ENCODE measurements at regions not wholly inside any gene's neighbourhood (a gene's known extent, or its start where the extent isn't known, plus 50 kb on each side); places are given as distances from the start of the nearest gene placed in this dataset.

- ChIA-PET CTCF (ENCODE audit: unreplicated experiment) (no interaction called here), POLR2A (no interaction called here)
- no peaks in the 10 kb centered on the region for H3K4me1 ChIP-seq (ENCODE audit: insufficient read depth, low read length, poor library complexity, severe bottlenecking)
- no peak overlapping the region for H3K4me2 ChIP-seq (ENCODE audit: low read length)
- no peaks in the 10 kb centered on the region for H3K36me3 ChIP-seq (ENCODE audit: insufficient read depth, low read length)
- H2AFZ ChIP-seq (ENCODE audit: low read length): no peak overlapping the region
- no peak for DNase-seq (ENCODE audit: low spot score)
- TF ChIP-seq CTCF (conservative IDR thresholded peaks at IDR 0.05; ENCODE audit: low read length) (no peak), EZH2phosphoT487 (IDR thresholded peaks at IDR 0.05; ENCODE audit: borderline replicate concordance, low read depth, low read length) (no peak)
- H3K9me2 ChIP-seq (ENCODE audit: insufficient read depth, low read length): no peaks in the 10 kb centered on the region
- BruUV-seq (replicated peaks): no TSS peak
- H3K27ac ChIP-seq (ENCODE audit: low read depth, low read length, poor library complexity, severe bottlenecking): no peak overlapping the region
- no peak overlapping the region for H3K4me3 ChIP-seq (ENCODE audit: low read depth, low read length, poor library complexity, severe bottlenecking)
- no peaks in the 10 kb centered on the region for H3K9me3 ChIP-seq (ENCODE audit: low read length)
- no peaks in the 10 kb centered on the region for H3K79me2 ChIP-seq (ENCODE audit: insufficient read depth, low read depth, low read length)
- H4K20me1 ChIP-seq (ENCODE audit: insufficient read depth, low read length): no peaks in the 10 kb centered on the region
- intact Hi-C loops (cut with micrococcal nuclease; ENCODE audit: unreplicated experiment): no loop called here
Observed at GRCh38 chr5:118302786-118303185, 685.6 kb downstream of the DTWD2 start.

- no TSS peak for BruUV-seq (replicated peaks)
- no peaks in the 10 kb centered on the region for H3K4me1 ChIP-seq (ENCODE audit: insufficient read depth, low read length, poor library complexity, severe bottlenecking)
- H3K4me3 ChIP-seq (ENCODE audit: low read depth, low read length, poor library complexity, severe bottlenecking): no peak overlapping the region
- DNase-seq (ENCODE audit: low spot score): no peak
- POLR2A ChIA-PET: no interaction called here
- intact Hi-C loops (cut with micrococcal nuclease; ENCODE audit: unreplicated experiment): no loop called here
- H3K79me2 ChIP-seq (ENCODE audit: insufficient read depth, low read depth, low read length): no peaks in the 10 kb centered on the region
- H3K9me3 ChIP-seq (ENCODE audit: low read length): no peaks in the 10 kb centered on the region
- no peaks in the 10 kb centered on the region for H3K36me3 ChIP-seq (ENCODE audit: insufficient read depth, low read length)
- no peak overlapping the region for H2AFZ ChIP-seq (ENCODE audit: low read length)
- no peak overlapping the region for H3K4me2 ChIP-seq (ENCODE audit: low read length)
- TF ChIP-seq CTCF (conservative IDR thresholded peaks at IDR 0.05; ENCODE audit: low read length) (no peak), EZH2phosphoT487 (IDR thresholded peaks at IDR 0.05; ENCODE audit: borderline replicate concordance, low read depth, low read length) (no peak)
- no peak overlapping the region for H3K27ac ChIP-seq (ENCODE audit: low read depth, low read length, poor library complexity, severe bottlenecking)
- CTCF ChIA-PET (ENCODE audit: unreplicated experiment): no interaction called here
- no peaks in the 10 kb centered on the region for H4K20me1 ChIP-seq (ENCODE audit: insufficient read depth, low read length)
- H3K9me2 ChIP-seq (ENCODE audit: insufficient read depth, low read length): no peaks in the 10 kb centered on the region
Observed at GRCh38 chr5:118301696-118302095, 686.7 kb downstream of the DTWD2 start.

GRCh38 chr5:118295045-118295444 is 693.3 kb downstream of the DTWD2 start:
- Histone ChIP-seq H3K4me3 (ENCODE audit: low read depth, low read length, poor library complexity, severe bottlenecking) (no peak overlapping the region), H3K36me3 (ENCODE audit: insufficient read depth, low read length) (no peaks in the 10 kb centered on the region), H3K27ac (ENCODE audit: low read depth, low read length, poor library complexity, severe bottlenecking) (no peak overlapping the region), H3K4me1 (ENCODE audit: insufficient read depth, low read length, poor library complexity, severe bottlenecking) (no peaks in the 10 kb centered on the region), H3K9me2 (ENCODE audit: insufficient read depth, low read length) (no peaks in the 10 kb centered on the region), H3K4me2 (ENCODE audit: low read length) (no peak overlapping the region), H3K9me3 (ENCODE audit: low read length) (no peaks in the 10 kb centered on the region), H4K20me1 (ENCODE audit: insufficient read depth, low read length) (no peaks in the 10 kb centered on the region), H2AFZ (ENCODE audit: low read length) (no peak overlapping the region), H3K79me2 (ENCODE audit: insufficient read depth, low read depth, low read length) (no peaks in the 10 kb centered on the region)
- no TSS peak for BruUV-seq (replicated peaks)
- no peak for DNase-seq (ENCODE audit: low spot score)
- CTCF ChIA-PET (ENCODE audit: unreplicated experiment): no interaction called here
- POLR2A ChIA-PET: no interaction called here
- intact Hi-C loops (cut with micrococcal nuclease; ENCODE audit: unreplicated experiment): no loop called here
- no peak for TF ChIP-seq EZH2phosphoT487 (IDR thresholded peaks at IDR 0.05; ENCODE audit: borderline replicate concordance, low read depth, low read length)
- TF ChIP-seq CTCF (conservative IDR thresholded peaks at IDR 0.05; ENCODE audit: low read length): no peak
